Gastroesophageal sphincter (tissue), 3 donors: ENCODE measurements at regions not wholly inside any gene's neighbourhood (a gene's known extent, or its start where the extent isn't known, plus 50 kb on each side); places are given as distances from the start of the nearest gene placed in this dataset.

Experiments
- POLR2A ChIP-seq, 2 donors: fragments of 450-650 bp; IDR thresholded peaks; one replicate each; pipeline ENCODE4 v1.6.1; 2017; ENCODE audit warnings: antibody characterized with exemption in 2 of 2, mild to moderate bottlenecking in 2 of 2, moderate library complexity in 1 of 2
- POLR2AphosphoS5 ChIP-seq: sonication (generic); formaldehyde crosslinking; IDR thresholded peaks from one replicate; pipeline ENCODE4 v1.6.1; 2017; ENCODE audit warnings: antibody characterized with exemption
- TF ChIP-seq, protein P1 (sequence below), 4 experiments: fragments of 200-600 bp in 2 of 4; fragments of 450-650 bp in 2 of 4; sonication (generic) in 1 of 4; IDR thresholded peaks; one replicate each; pipeline ENCODE4 v1.5.1; 2017 to 2019; ENCODE audit warnings: antibody characterized with exemption in 4 of 4, mild to moderate bottlenecking in 2 of 4, moderate library complexity in 2 of 4

DNA sequence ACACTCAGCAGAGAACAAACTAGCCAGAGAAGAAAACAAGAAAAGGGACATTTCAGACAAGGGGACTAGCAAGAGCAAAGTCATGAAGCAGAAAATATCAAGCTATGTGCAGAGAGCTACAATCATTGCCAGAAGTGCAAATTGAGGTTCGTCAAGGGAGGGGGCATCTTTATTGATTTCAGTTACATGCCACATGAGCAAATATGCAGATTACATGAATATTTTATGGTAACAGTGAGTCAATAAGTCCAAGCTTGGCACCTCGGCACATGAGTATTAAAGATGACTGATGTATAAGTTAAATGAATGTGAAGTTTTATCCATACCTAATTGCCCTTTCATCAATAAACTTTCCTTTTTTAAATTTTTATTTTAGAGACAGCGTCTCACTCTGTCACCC lies 238.1 kb upstream of the DIAPH2 start:
- TF ChIP-seq, protein P1, sequence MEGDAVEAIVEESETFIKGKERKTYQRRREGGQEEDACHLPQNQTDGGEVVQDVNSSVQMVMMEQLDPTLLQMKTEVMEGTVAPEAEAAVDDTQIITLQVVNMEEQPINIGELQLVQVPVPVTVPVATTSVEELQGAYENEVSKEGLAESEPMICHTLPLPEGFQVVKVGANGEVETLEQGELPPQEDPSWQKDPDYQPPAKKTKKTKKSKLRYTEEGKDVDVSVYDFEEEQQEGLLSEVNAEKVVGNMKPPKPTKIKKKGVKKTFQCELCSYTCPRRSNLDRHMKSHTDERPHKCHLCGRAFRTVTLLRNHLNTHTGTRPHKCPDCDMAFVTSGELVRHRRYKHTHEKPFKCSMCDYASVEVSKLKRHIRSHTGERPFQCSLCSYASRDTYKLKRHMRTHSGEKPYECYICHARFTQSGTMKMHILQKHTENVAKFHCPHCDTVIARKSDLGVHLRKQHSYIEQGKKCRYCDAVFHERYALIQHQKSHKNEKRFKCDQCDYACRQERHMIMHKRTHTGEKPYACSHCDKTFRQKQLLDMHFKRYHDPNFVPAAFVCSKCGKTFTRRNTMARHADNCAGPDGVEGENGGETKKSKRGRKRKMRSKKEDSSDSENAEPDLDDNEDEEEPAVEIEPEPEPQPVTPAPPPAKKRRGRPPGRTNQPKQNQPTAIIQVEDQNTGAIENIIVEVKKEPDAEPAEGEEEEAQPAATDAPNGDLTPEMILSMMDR (IDR thresholded peaks at IDR 0.05), result no peak
- TF ChIP-seq POLR2A (IDR thresholded peaks at IDR 0.05), result no peak
- no peak for TF ChIP-seq POLR2AphosphoS5
